ENCODE measurements at regions not wholly inside any gene's neighbourhood (a gene's known extent, or its start where the extent isn't known, plus 50 kb on each side); places are given as distances from the start of the nearest gene placed in this dataset.
A peak's percentile ranks its signal among the peaks of the same experiment; 100 is the strongest.

DNA sequence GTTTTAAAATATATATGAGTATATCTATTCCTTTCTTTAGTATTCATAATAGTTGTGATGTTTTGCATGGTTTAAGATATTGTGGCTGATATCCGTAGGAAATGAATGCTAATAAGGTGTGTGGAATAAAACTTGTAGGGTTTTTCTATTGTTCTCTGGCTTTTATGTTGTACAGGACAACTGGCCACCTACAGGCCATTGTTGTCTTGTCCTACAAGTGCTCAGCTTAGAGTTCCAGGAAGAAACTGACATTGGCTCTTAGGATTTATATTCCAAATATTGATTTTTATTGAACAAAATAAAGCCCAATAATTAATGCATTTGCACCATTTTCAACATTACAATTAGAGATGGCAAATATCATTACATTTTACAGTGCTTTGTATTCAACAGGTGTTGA, 512.8 kb upstream of the TENM4 start:
- TF ChIP-seq, protein P1, sequence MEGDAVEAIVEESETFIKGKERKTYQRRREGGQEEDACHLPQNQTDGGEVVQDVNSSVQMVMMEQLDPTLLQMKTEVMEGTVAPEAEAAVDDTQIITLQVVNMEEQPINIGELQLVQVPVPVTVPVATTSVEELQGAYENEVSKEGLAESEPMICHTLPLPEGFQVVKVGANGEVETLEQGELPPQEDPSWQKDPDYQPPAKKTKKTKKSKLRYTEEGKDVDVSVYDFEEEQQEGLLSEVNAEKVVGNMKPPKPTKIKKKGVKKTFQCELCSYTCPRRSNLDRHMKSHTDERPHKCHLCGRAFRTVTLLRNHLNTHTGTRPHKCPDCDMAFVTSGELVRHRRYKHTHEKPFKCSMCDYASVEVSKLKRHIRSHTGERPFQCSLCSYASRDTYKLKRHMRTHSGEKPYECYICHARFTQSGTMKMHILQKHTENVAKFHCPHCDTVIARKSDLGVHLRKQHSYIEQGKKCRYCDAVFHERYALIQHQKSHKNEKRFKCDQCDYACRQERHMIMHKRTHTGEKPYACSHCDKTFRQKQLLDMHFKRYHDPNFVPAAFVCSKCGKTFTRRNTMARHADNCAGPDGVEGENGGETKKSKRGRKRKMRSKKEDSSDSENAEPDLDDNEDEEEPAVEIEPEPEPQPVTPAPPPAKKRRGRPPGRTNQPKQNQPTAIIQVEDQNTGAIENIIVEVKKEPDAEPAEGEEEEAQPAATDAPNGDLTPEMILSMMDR (conservative IDR thresholded peaks at IDR 0.05 in 1 of 2, IDR thresholded peaks at IDR 0.05 in 1 of 2; ENCODE audit: extremely low read depth in 1 of 2, insufficient read depth in 1 of 2, low read depth in 1 of 2, low read length in 2 of 2): peak in 1 of 2 donors; percentile 23
- no peak for TF ChIP-seq EZH2 (IDR thresholded peaks at IDR 0.05; ENCODE audit: borderline replicate concordance, low read length)

Measured in mammary epithelial cell (primary cell).